Transverse colon (tissue), 4 donors: ENCODE measurements at regions not wholly inside any gene's neighbourhood (a gene's known extent, or its start where the extent isn't known, plus 50 kb on each side); places are given as distances from the start of the nearest gene placed in this dataset.
"Not testable (repeated sequence)": the region's sequence is repeated elsewhere in the genome, so short reads cannot be mapped to it uniquely, and the experiment has no call there.

Source experiments
- DNase-seq: peaks from one replicate; pipeline ENCODE4 v3.0.0-alpha.2; 2019
- H3K27ac ChIP-seq, 4 donors: fragments of 200-600 bp; sonication (generic); 2 replicates each; pipeline ENCODE4 v1.5.1; 2016 to 2018; ENCODE audit warnings: inconsistent platforms in 4 of 4
- H3K27me3 ChIP-seq: fragments of 200-600 bp; sonication (generic); 2 replicates; pipeline ENCODE4 v1.5.1; 2017; ENCODE audit warnings: inconsistent platforms
- H3K36me3 ChIP-seq, 4 donors: fragments of 200-600 bp; sonication (generic); 2 replicates each; pipeline ENCODE4 v1.5.1; 2017 to 2019; ENCODE audit warnings: inconsistent platforms in 4 of 4
- H3K4me1 ChIP-seq, 4 donors: fragments of 200-600 bp; sonication (generic); 2 replicates each; pipeline ENCODE4 v1.5.1; 2017 to 2020; ENCODE audit warnings: inconsistent platforms in 4 of 4
- H3K4me3 ChIP-seq, 4 donors: fragments of 200-600 bp; sonication (generic); 1 replicate in 1 of 4; 2 replicates in 3 of 4; pipeline versions ENCODE4 v1.5.1 to v1.6.1; 2017 to 2019; ENCODE audit warnings: inconsistent platforms in 4 of 4
- H3K9me3 ChIP-seq, 2 donors: fragments of 200-600 bp; sonication (generic); 2 replicates each; pipeline ENCODE4 v1.5.1; 2017 to 2019; ENCODE audit warnings: inconsistent platforms in 2 of 2
- EP300 ChIP-seq: sonication (generic); formaldehyde crosslinking; IDR thresholded peaks from one replicate; pipeline ENCODE4 v1.6.1; 2017; ENCODE audit warnings: antibody characterized with exemption, low read depth
- POLR2A ChIP-seq: fragments of 450-650 bp; IDR thresholded peaks from one replicate; pipeline ENCODE4 v1.6.1; 2016; ENCODE audit warnings: antibody characterized with exemption, mild to moderate bottlenecking, moderate library complexity
- POLR2AphosphoS5 ChIP-seq, 3 donors: sonication (generic); formaldehyde crosslinking; IDR thresholded peaks; one replicate each; pipeline ENCODE4 v1.6.1; 2016; ENCODE audit warnings: antibody characterized with exemption in 3 of 3
- WGBS, 2 donors: methylation state at CpG; one replicate each; pipeline ENCODE4 v1.1.5; 2018; ENCODE audit warnings: low coverage in 1 of 2; 5-methylcytosine and 5-hydroxymethylcytosine counted together
- in situ Hi-C, 4 donors: fragments of 200-750 bp; cut with MboI; loops; one replicate each; pipeline versions ENCODE4 v1.15.0 to v1.15.1; 2017; ENCODE audit warnings: low sequenced_read_pairs in 3 of 4, low pct_ligation_motif_present in 1 of 4, low pct_unique_long_range_greater_than_20kb in 1 of 4
- intact Hi-C: fragments of 100-400 bp; cut with DNase I; formaldehyde crosslinking; loops from one replicate; pipeline ENCODE4 v1.15.1; 2023; ENCODE audit warnings: low total_unique reads
- TF ChIP-seq, protein P1 (sequence below), 5 experiments: fragments of 200-600 bp in 3 of 5; fragments of 450-650 bp in 2 of 5; sonication (generic) in 3 of 5; IDR thresholded peaks; 1 replicate in 2 of 5; 2 replicates in 3 of 5; pipeline ENCODE4 v1.5.1; 2016 to 2017; ENCODE audit warnings: antibody characterized with exemption in 5 of 5, inconsistent platforms in 3 of 5, mild to moderate bottlenecking in 2 of 5, moderate library complexity in 1 of 5

DNA sequence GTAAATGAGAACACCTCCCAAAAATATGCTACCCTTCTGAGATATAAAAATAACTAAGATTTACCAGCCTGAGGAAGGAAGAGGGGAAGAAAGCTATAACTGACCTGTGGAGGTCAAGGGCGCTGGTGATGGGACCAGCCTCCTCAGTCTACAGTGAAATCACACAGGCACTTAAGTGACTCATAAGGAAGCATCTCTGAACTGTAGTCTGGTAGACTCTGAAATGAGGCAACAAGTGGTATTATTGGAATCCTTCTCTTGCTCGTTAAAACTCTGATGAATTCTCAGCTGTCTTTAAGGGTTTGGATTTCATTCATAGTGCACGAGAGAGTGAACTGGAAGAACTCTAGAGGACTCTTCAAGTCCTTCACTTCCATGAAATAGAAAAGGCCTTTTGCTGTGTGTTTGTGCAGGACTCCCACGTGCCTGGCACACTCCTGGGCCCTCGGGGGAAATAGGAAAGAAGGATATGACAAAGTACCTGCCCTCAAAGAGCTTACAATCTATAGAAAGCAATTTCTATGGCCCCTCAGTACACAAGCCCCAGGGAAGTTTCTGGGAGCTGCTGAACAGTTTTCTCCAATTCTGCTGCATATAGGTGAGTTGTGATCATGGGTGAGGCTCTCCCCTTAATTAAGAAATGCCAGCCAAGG, 231.8 kb upstream of the RREB1 start:
- no peaks in the 10 kb centered on the region for H3K27me3 ChIP-seq
- in situ Hi-C loops: no loop called here
- DNase-seq: no peak
- no peaks in the 10 kb centered on the region for H3K36me3 ChIP-seq
- H3K4me1 ChIP-seq: peaks cover 0 to 12% (median 4%) of the 10 kb centered on the region in 4 donors
- WGBS, 2 donors: 44 to 65% methylated on average over 1 to 5 of the region's 5 CpGs
- intact Hi-C loops: no loop called here
- TF ChIP-seq POLR2A (no peak), EP300 (no peak), POLR2AphosphoS5 (IDR thresholded peaks at IDR 0.05) (no peak)
- TF ChIP-seq, protein P1, sequence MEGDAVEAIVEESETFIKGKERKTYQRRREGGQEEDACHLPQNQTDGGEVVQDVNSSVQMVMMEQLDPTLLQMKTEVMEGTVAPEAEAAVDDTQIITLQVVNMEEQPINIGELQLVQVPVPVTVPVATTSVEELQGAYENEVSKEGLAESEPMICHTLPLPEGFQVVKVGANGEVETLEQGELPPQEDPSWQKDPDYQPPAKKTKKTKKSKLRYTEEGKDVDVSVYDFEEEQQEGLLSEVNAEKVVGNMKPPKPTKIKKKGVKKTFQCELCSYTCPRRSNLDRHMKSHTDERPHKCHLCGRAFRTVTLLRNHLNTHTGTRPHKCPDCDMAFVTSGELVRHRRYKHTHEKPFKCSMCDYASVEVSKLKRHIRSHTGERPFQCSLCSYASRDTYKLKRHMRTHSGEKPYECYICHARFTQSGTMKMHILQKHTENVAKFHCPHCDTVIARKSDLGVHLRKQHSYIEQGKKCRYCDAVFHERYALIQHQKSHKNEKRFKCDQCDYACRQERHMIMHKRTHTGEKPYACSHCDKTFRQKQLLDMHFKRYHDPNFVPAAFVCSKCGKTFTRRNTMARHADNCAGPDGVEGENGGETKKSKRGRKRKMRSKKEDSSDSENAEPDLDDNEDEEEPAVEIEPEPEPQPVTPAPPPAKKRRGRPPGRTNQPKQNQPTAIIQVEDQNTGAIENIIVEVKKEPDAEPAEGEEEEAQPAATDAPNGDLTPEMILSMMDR (IDR thresholded peaks at IDR 0.05): no peak
- H3K4me3 ChIP-seq: no peak overlapping the region
- H3K27ac ChIP-seq: no peak overlapping the region
- H3K9me3 ChIP-seq: no peaks in the 10 kb centered on the region

DNA sequence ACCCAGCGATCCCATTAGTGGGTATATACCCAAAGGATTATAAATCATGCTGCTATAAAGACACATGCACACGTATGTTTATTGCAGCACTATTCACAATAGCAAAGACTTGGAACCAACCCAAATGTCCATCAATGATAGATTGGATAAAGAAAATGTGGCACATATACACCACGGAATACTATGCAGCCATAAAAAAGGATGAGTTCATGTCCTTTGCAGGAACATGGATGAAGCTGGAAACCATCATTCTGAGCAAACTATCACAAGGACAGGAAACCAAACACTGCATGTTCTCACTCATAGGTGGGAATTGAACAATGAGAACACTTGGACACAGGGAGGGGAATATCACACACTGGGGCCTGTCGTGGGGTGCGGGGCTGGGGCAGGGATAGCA, 230.0 kb upstream of the RREB1 start:
- 87 to 93% methylated on average over 3 to 5 of the region's 5 CpGs for WGBS, 2 donors
- H3K36me3 ChIP-seq, H3K4me3 ChIP-seq, H3K27ac ChIP-seq, intact Hi-C loops, H3K27me3 ChIP-seq, H3K9me3 ChIP-seq, in situ Hi-C loops, DNase-seq: not testable (repeated sequence)
- peaks cover 0 to 15% (median 4%) of the 10 kb centered on the region in 4 donors for H3K4me1 ChIP-seq

GRCh38 chr6:6878887-6879585, 228.7 kb upstream of the RREB1 start:
- Histone ChIP-seq H3K36me3 (no peaks in the 10 kb centered on the region), H3K4me3 (no peak overlapping the region), H3K27ac (peak overlapping the region in 2 of 4 donors; percentile 19 to 59), H3K4me1 (peaks cover 0 to 16% (median 4%) of the 10 kb centered on the region in 4 donors), H3K9me3 (no peaks in the 10 kb centered on the region), H3K27me3 (no peaks in the 10 kb centered on the region)
- peak; percentile 32 for DNase-seq
- in situ Hi-C loops (no loop called here), intact Hi-C loops (no loop called here)
- TF ChIP-seq POLR2AphosphoS5 (IDR thresholded peaks at IDR 0.05): no peak
- TF ChIP-seq POLR2A: no peak
- WGBS, 2 donors: 27% methylated on average over 7 of the region's 7 CpGs; no CpG with 5 or more reads in 1 of the 2 donors

- WGBS, 2 donors: 0 to 51% methylated on average over 1 to 6 of the region's 6 CpGs
- H3K9me3 ChIP-seq, DNase-seq, intact Hi-C loops, in situ Hi-C loops, H3K27me3 ChIP-seq, H3K36me3 ChIP-seq, H3K4me3 ChIP-seq: not testable (repeated sequence)
- peak overlapping the region in 2 of 4 donors; percentile 4 to 59 for H3K27ac ChIP-seq
- peaks cover 0 to 16% (median 4%) of the 10 kb centered on the region in 4 donors for H3K4me1 ChIP-seq
Observed at GRCh38 chr6:6879586-6879974, 228.2 kb upstream of the RREB1 start.

GRCh38 chr6:6880745-6881437, 226.9 kb upstream of the RREB1 start:
- intact Hi-C loops: no loop called here
- in situ Hi-C loops: no loop called here
- 80 to 86% methylated on average over 5 to 10 of the region's 10 CpGs for WGBS, 2 donors
- peaks cover 0 to 21% (median 6%) of the 10 kb centered on the region in 4 donors for H3K4me1 ChIP-seq
- H3K36me3 ChIP-seq: no peaks in the 10 kb centered on the region
- H3K27me3 ChIP-seq: no peaks in the 10 kb centered on the region
- TF ChIP-seq, protein P1 (IDR thresholded peaks at IDR 0.05): no peak
- TF ChIP-seq POLR2AphosphoS5 (IDR thresholded peaks at IDR 0.05) (no peak), EP300 (no peak), POLR2A (no peak)
- no peak overlapping the region for H3K27ac ChIP-seq
- no peak for DNase-seq
- no peak overlapping the region for H3K4me3 ChIP-seq
- H3K9me3 ChIP-seq: no peaks in the 10 kb centered on the region
